GM21723 (cell line): ENCODE measurements at regions not wholly inside any gene's neighbourhood (a gene's known extent, or its start where the extent isn't known, plus 50 kb on each side); places are given as distances from the start of the nearest gene placed in this dataset.

ENCODE experiments used
- ATAC-seq: cut with Tn5 transposase; IDR thresholded peaks from one replicate; pipeline ENCODE4 v1.9.1; 2021; ENCODE audit warnings: mild to moderate bottlenecking, moderate library complexity; ENCODE audit not compliant: unreplicated experiment

GRCh38 chr9:96089452-96090085, 212.4 kb downstream of the HSD17B3 start:
- no peak for ATAC-seq

- ATAC-seq = no peak
Observed at GRCh38 chr9:96088510-96088909, 213.0 kb downstream of the ERCC6L2 start.

- no peak for ATAC-seq
Observed at GRCh38 chr9:96087669-96088299, 212.3 kb downstream of the ERCC6L2 start.

GRCh38 chr9:96086936-96087571, 211.6 kb downstream of the ERCC6L2 start:
- no peak for ATAC-seq

- no peak for ATAC-seq
Observed at GRCh38 chr9:96085491-96086143, 210.1 kb downstream of the ERCC6L2 start.

- no peak for ATAC-seq
Observed at GRCh38 chr9:96084331-96084734, 208.8 kb downstream of the ERCC6L2 start.

GRCh38 chr9:96082516-96083232, 207.2 kb downstream of the ERCC6L2 start:
- ATAC-seq = no peak

GRCh38 chr9:96080364-96080763, 204.9 kb downstream of the ERCC6L2 start:
- no peak for ATAC-seq

- no peak for ATAC-seq
Observed at GRCh38 chr9:96079779-96080178, 204.3 kb downstream of the ERCC6L2 start.

GRCh38 chr9:96078897-96079490, 203.5 kb downstream of the ERCC6L2 start:
- no peak for ATAC-seq

- ATAC-seq = no peak
Observed at GRCh38 chr9:96075757-96076156, 200.3 kb downstream of the ERCC6L2 start.

- ATAC-seq = no peak
Observed at GRCh38 chr9:96075111-96075510, 199.6 kb downstream of the ERCC6L2 start.

- ATAC-seq = no peak
Observed at GRCh38 chr9:96073531-96074480, 198.3 kb downstream of the ERCC6L2 start.

- no peak for ATAC-seq
Observed at GRCh38 chr9:96072930-96073329, 197.4 kb downstream of the ERCC6L2 start.

GRCh38 chr9:96071815-96072124, 196.3 kb downstream of the ERCC6L2 start:
- ATAC-seq = no peak

GRCh38 chr9:96071076-96071814, 195.8 kb downstream of the ERCC6L2 start:
- ATAC-seq = peak; percentile 54

- ATAC-seq = no peak
Observed at GRCh38 chr9:96069629-96070220, 194.2 kb downstream of the ERCC6L2 start.

GRCh38 chr9:96068511-96068910, 193.0 kb downstream of the ERCC6L2 start:
- no peak for ATAC-seq

- ATAC-seq = no peak
Observed at GRCh38 chr9:96067600-96067999, 192.1 kb downstream of the ERCC6L2 start.
